Neuronal stem cell (in vitro differentiated cells): ENCODE measurements at regions not wholly inside any gene's neighbourhood (a gene's known extent, or its start where the extent isn't known, plus 50 kb on each side); places are given as distances from the start of the nearest gene placed in this dataset.

Experiments used
- DNase-seq: peaks from one replicate; pipeline ENCODE4 v3.0.0-alpha.2; 2013; ENCODE audit warnings: low spot score
- H2AFZ ChIP-seq: one replicate; pipeline ENCODE4 v1.6.1; 2013; ENCODE audit warnings: mild to moderate bottlenecking, low read length, inconsistent platforms
- H2AK5ac ChIP-seq: 2 replicates; pipeline ENCODE4 v1.6.1; 2013; ENCODE audit warnings: low read depth, mild to moderate bottlenecking, inconsistent platforms, low read length, moderate library complexity, mixed read lengths
- H2BK120ac ChIP-seq: 2 replicates; pipeline ENCODE4 v1.6.1; 2013; ENCODE audit warnings: low read depth, mild to moderate bottlenecking, inconsistent platforms, low read length, moderate library complexity, mixed read lengths
- H2BK12ac ChIP-seq: one replicate; pipeline ENCODE4 v1.6.1; 2013; ENCODE audit warnings: low read length, inconsistent platforms
- H2BK15ac ChIP-seq: 2 replicates; pipeline ENCODE4 v1.6.1; 2013; ENCODE audit warnings: mild to moderate bottlenecking, low read length, inconsistent platforms, mixed read lengths
- H2BK5ac ChIP-seq: one replicate; pipeline ENCODE4 v1.6.1; 2013; ENCODE audit warnings: inconsistent platforms, mild to moderate bottlenecking, low read length, moderate library complexity
- H3K14ac ChIP-seq: one replicate; pipeline ENCODE4 v1.6.1; 2013; ENCODE audit warnings: low read length, inconsistent platforms
- H3K18ac ChIP-seq: 2 replicates; pipeline ENCODE4 v1.6.1; 2013; ENCODE audit warnings: low read length, inconsistent platforms
- H3K23ac ChIP-seq: 2 replicates; pipeline ENCODE4 v1.6.1; 2013; ENCODE audit warnings: low read depth, mild to moderate bottlenecking, mixed read lengths, low read length, inconsistent platforms; ENCODE audit not compliant: poor library complexity
- H3K27ac ChIP-seq: replicated peaks from 3 replicates; pipeline ENCODE4 v1.5.1; 2013; ENCODE audit warnings: low read length, inconsistent platforms
- H3K27me3 ChIP-seq, 3 experiments: 2 replicates each; pipeline ENCODE4 v1.6.1; 2013; ENCODE audit warnings: low read length in 3 of 3, mild to moderate bottlenecking in 2 of 3, inconsistent platforms in 1 of 3, low read depth in 1 of 3, mixed read lengths in 1 of 3, moderate library complexity in 1 of 3; ENCODE audit not compliant: control insufficient read depth in 3 of 3, insufficient read depth in 3 of 3
- H3K36me3 ChIP-seq, 2 donors: replicated peaks in 1 of 2; 2 replicates each; pipeline ENCODE4 v1.6.1; 2013; ENCODE audit warnings: low read length in 2 of 2; ENCODE audit not compliant: control insufficient read depth in 2 of 2, insufficient read depth in 2 of 2
- H3K4ac ChIP-seq: 2 replicates; pipeline ENCODE4 v1.6.1; 2013; ENCODE audit warnings: inconsistent platforms, mild to moderate bottlenecking, low read length, moderate library complexity
- H3K4me1 ChIP-seq, 2 donors: 1 replicate in 1 of 2; 2 replicates in 1 of 2; pipeline ENCODE4 v1.6.1; 2013; ENCODE audit warnings: low read length in 2 of 2, low read depth in 1 of 2; ENCODE audit not compliant: control insufficient read depth in 2 of 2, insufficient read depth in 1 of 2
- H3K4me2 ChIP-seq: one replicate; pipeline ENCODE4 v1.6.1; 2013; ENCODE audit warnings: mild to moderate bottlenecking, low read length, inconsistent platforms; ENCODE audit not compliant: insufficient read depth, poor library complexity, severe bottlenecking
- H3K4me3 ChIP-seq, 2 donors: 2 replicates each; pipeline ENCODE4 v1.5.1; 2013; ENCODE audit warnings: low read length in 2 of 2, mild to moderate bottlenecking in 2 of 2, inconsistent platforms in 1 of 2, moderate library complexity in 1 of 2
- H3K79me1 ChIP-seq: one replicate; pipeline ENCODE4 v1.6.1; 2013; ENCODE audit warnings: low read depth, mild to moderate bottlenecking, inconsistent platforms, low read length, moderate library complexity
- H3K9ac ChIP-seq: one replicate; pipeline ENCODE4 v1.6.1; 2013; ENCODE audit warnings: mild to moderate bottlenecking, low read depth, low read length, inconsistent platforms; ENCODE audit not compliant: poor library complexity
- H3K9me3 ChIP-seq, 2 donors: replicated peaks in 1 of 2; 2 replicates each; pipeline versions ENCODE3 to v1.6.1; 2013; ENCODE audit warnings: low read length in 2 of 2, mild to moderate bottlenecking in 2 of 2, inconsistent platforms in 1 of 2, low read depth in 1 of 2, mixed read lengths in 1 of 2, moderate library complexity in 1 of 2; ENCODE audit not compliant: control insufficient read depth in 2 of 2, insufficient read depth in 1 of 2
- H4K8ac ChIP-seq: one replicate; pipeline ENCODE4 v1.6.1; 2013; ENCODE audit warnings: low read depth, mild to moderate bottlenecking, inconsistent platforms, low read length, moderate library complexity
- H4K91ac ChIP-seq: one replicate; pipeline ENCODE4 v1.6.1; 2013; ENCODE audit warnings: low read length, low read depth, mild to moderate bottlenecking, inconsistent platforms; ENCODE audit not compliant: poor library complexity
- WGBS, 2 donors: extraction: QIAGEN DNeasy Blood & Tissue Kit; methylation state at CpG; one replicate each; pipeline ENCODE4 v1.1.7; 2013; ENCODE audit warnings: missing lambda C conversion rate in 2 of 2, mixed read lengths in 1 of 2; ENCODE audit not compliant: insufficient read length in 2 of 2, insufficient replicate concordance in 1 of 2; ENCODE audit errors: extremely low coverage in 2 of 2; 5-methylcytosine and 5-hydroxymethylcytosine counted together

DNA sequence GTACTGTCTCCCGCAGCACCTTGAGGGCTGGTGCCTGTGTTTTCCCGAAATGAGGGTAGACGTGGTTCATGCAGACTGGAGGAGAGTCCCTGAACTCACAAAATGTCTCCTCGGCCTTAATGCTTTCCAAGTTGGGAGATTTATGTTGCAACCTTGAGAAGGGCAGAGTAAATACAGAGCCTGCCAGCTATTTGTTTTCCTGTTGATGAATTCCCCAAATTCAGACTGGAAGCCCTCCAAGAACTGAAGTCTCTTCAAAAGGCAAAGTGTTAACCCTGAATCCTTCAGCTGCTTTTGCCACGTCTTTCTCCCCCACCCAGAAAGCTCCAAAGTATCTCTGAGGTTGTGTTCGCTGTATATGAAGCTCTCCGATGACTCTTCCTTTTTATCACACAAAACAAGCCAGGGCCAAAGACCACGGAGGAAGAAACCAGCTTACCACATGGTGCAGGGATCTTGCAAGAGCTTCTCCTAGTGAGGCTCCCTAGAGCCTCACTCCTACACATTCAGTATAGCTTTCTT is 254.7 kb upstream of the NFE2L3 start:
- H3K27ac ChIP-seq: no peak overlapping the region
- H2BK5ac ChIP-seq: no peak overlapping the region
- H4K8ac ChIP-seq: no peak overlapping the region
- no peak overlapping the region for H2BK15ac ChIP-seq
- no peaks in the 10 kb centered on the region for H3K36me3 ChIP-seq
- no peaks in the 10 kb centered on the region for H3K9me3 ChIP-seq
- no peaks in the 10 kb centered on the region for H3K79me1 ChIP-seq
- no peak overlapping the region for H3K18ac ChIP-seq
- H2AFZ ChIP-seq: no peak overlapping the region
- no peak overlapping the region for H3K14ac ChIP-seq
- H3K23ac ChIP-seq: no peak overlapping the region
- H3K4me1 ChIP-seq: peaks cover 0 to 5% of the 10 kb centered on the region in 2 donors
- no peak overlapping the region for H3K4ac ChIP-seq
- no peak for DNase-seq
- no CpG with 5 or more reads among the region's 8 CpGs for WGBS, 2 donors
- H2BK12ac ChIP-seq: no peak overlapping the region
- H3K4me3 ChIP-seq: no peak overlapping the region
- peaks cover 0 to 44% (median 0%) of the 10 kb centered on the region in 3 experiments for H3K27me3 ChIP-seq
- no peak overlapping the region for H3K9ac ChIP-seq
- no peak overlapping the region for H4K91ac ChIP-seq
- no peak overlapping the region for H3K4me2 ChIP-seq
- H2BK120ac ChIP-seq: no peak overlapping the region
- no peak overlapping the region for H2AK5ac ChIP-seq

DNA sequence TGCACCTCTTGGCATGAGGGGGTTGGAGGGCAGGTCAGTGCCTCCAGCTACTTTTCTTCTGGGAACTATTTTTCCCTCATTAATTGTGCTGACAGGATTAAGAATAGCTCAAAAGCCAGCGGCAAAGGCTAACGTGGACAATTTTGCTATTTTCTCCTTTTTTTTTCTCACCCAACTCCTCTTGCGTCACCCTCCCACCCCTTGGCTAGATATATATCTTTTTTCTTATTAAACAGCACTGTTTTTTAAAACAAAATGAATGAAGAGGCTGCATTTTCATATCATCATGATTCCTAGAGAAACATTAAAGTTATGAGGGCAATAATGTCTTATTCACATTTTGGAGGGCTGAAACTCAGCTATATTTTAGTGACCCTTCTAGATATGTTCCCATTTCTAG is 251.8 kb upstream of the NFE2L3 start:
- no peaks in the 10 kb centered on the region for H3K79me1 ChIP-seq
- no peak overlapping the region for H2AK5ac ChIP-seq
- DNase-seq: no peak
- H2BK120ac ChIP-seq: no peak overlapping the region
- H2BK15ac ChIP-seq: no peak overlapping the region
- no peak overlapping the region for H3K23ac ChIP-seq
- H4K91ac ChIP-seq: no peak overlapping the region
- no peaks in the 10 kb centered on the region for H3K9me3 ChIP-seq
- H3K4me1 ChIP-seq: no peaks in the 10 kb centered on the region
- no peaks in the 10 kb centered on the region for H3K36me3 ChIP-seq
- no peak overlapping the region for H2AFZ ChIP-seq
- no peak overlapping the region for H4K8ac ChIP-seq
- no peak overlapping the region for H3K9ac ChIP-seq
- no peak overlapping the region for H3K4me3 ChIP-seq
- peaks cover 0 to 35% (median 0%) of the 10 kb centered on the region in 3 experiments for H3K27me3 ChIP-seq
- H2BK5ac ChIP-seq: no peak overlapping the region
- no peak overlapping the region for H3K18ac ChIP-seq
- no peak overlapping the region for H2BK12ac ChIP-seq
- H3K4ac ChIP-seq: no peak overlapping the region
- no CpG with 5 or more reads among the region's 3 CpGs for WGBS, 2 donors
- no peak overlapping the region for H3K4me2 ChIP-seq
- no peak overlapping the region for H3K27ac ChIP-seq
- H3K14ac ChIP-seq: no peak overlapping the region

DNA sequence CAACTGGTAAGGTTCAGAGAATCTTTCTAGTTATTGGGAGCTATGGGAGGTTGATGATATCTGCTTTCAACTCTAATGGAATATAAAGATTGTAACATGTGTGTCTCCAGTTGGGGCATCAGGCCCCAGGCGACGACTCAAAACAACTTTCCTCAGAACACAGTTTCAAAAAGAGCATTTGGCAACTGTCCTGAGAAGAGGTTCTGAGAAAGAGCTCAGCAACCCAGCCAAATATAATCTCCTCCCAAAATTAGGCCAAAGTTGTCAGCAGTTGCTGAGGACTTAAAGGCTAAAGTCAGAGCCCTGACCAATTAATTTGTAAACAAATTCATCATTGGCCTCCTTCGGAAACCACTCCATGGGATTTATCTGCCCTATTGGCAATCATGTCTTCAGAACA is 251.1 kb upstream of the NFE2L3 start:
- Histone ChIP-seq H2BK12ac (no peak overlapping the region), H3K4me3 (no peak overlapping the region), H4K8ac (no peak overlapping the region), H3K9me3 (no peaks in the 10 kb centered on the region), H3K27me3 (peaks cover 0 to 36% (median 0%) of the 10 kb centered on the region in 3 experiments), H3K23ac (no peak overlapping the region), H3K18ac (no peak overlapping the region), H3K79me1 (no peaks in the 10 kb centered on the region), H3K36me3 (no peaks in the 10 kb centered on the region), H3K27ac (no peak overlapping the region), H2BK120ac (no peak overlapping the region), H2BK5ac (no peak overlapping the region), H2AK5ac (no peak overlapping the region), H3K9ac (no peak overlapping the region), H3K4me1 (no peaks in the 10 kb centered on the region), H3K14ac (no peak overlapping the region), H2AFZ (no peak overlapping the region), H4K91ac (no peak overlapping the region), H3K4me2 (no peak overlapping the region), H2BK15ac (no peak overlapping the region), H3K4ac (no peak overlapping the region)
- WGBS, 2 donors: no CpG with 5 or more reads among the region's 3 CpGs
- DNase-seq: no peak

DNA sequence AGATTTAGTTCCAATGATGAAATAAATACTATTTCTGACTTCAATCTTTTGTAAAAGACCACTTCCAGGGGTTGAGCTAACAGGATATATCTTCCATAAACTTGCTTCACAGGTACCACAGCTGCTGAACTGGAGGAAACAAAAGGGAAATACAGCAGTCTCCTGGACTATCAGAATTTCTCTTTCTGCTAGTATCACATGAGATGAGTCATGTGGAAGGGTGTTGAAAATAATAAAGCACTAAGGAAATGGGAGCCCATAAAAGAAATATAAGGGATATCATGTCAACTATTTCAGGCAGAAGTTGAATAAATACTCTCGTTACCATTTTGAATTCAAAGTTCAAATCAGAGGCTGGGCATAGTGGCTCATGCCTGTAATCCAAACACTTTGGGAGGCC is 250.3 kb upstream of the NFE2L3 start:
- H3K4me2 ChIP-seq: no peak overlapping the region
- H3K18ac ChIP-seq: no peak overlapping the region
- WGBS, 2 donors: no CpG with 5 or more reads among the region's 1 CpG
- no peak overlapping the region for H2AK5ac ChIP-seq
- no peak overlapping the region for H2BK12ac ChIP-seq
- H2BK5ac ChIP-seq: no peak overlapping the region
- no peaks in the 10 kb centered on the region for H3K36me3 ChIP-seq
- H4K8ac ChIP-seq: no peak overlapping the region
- no peaks in the 10 kb centered on the region for H3K9me3 ChIP-seq
- H3K4me1 ChIP-seq: no peaks in the 10 kb centered on the region
- no peak overlapping the region for H3K14ac ChIP-seq
- no peaks in the 10 kb centered on the region for H3K79me1 ChIP-seq
- DNase-seq: no peak
- H3K9ac ChIP-seq: no peak overlapping the region
- no peak overlapping the region for H2BK120ac ChIP-seq
- no peak overlapping the region for H3K4ac ChIP-seq
- H3K27ac ChIP-seq: no peak overlapping the region
- H4K91ac ChIP-seq: no peak overlapping the region
- no peak overlapping the region for H3K23ac ChIP-seq
- no peak overlapping the region for H3K4me3 ChIP-seq
- no peak overlapping the region for H2AFZ ChIP-seq
- H2BK15ac ChIP-seq: no peak overlapping the region
- peaks cover 0 to 30% (median 0%) of the 10 kb centered on the region in 3 experiments for H3K27me3 ChIP-seq
